SIG-M5 treated with dmso at 0.1 percent for 504 hours (cell line): ENCODE measurements at regions not wholly inside any gene's neighbourhood (a gene's known extent, or its start where the extent isn't known, plus 50 kb on each side); places are given as distances from the start of the nearest gene placed in this dataset.

ENCODE experiments used
- DNase-seq: peaks from one replicate; lab custom pipeline; 2025; ENCODE audit not compliant: unreplicated experiment; lab: John Stamatoyannopoulos, UW

DNA sequence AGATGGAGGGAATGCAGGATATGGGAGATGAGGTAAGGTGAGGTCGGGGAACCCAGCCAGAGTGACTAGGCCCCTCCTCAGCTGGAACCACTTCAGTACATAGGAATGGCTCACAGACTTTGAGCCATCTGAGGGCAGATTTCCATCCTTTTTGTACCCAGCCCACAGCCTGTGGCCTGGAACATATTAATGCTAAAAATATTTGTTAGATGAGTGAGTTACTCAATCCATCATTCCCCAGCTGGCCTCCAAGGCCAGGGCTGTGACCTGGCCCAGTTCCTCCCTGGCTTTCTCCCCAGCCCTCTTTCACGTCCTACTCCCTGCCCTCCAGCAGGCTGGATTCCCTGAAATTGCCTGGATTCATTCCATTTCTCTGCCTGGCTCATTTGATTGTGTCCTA, 57.2 kb upstream of the PRDM11 start:
- no peak for DNase-seq

DNA sequence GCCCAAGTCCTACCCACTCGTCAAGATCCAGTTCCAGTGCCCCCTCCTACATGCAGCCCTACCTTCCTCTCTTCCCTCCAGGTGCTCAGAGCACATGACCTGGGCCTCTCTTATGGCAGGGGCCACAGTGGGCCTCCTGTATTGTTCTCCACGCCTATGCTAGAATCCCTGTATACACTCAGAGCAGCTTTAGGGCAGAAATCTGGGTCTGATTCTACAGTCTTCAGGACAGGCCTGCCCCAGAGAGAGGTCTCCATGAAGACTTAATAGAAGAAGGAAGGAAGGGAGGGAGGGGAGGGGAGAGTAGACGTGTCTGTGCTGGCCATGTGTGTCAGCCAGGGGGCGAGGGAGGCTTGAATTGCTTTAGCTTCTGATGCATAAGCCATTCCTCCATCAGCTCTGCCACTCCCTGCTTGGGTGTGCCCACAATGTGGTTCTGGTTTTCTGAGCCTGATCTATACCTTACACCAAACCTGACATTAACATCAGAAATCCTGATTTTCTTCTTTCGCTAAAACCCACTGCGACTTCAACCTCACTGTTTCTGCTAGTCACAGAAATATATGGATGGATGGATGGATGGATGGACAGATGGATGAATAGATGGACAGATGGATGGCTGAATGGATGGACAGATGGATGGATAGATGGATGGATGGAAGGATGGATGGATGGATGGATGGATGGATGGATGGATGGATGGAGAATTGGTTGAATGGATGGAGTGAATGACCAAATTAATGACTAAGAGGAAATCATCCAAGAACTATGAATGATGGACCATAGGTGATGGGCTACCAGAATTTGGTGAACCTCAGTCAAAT, 56.6 kb upstream of the PRDM11 start:
- DNase-seq, result no peak

DNA sequence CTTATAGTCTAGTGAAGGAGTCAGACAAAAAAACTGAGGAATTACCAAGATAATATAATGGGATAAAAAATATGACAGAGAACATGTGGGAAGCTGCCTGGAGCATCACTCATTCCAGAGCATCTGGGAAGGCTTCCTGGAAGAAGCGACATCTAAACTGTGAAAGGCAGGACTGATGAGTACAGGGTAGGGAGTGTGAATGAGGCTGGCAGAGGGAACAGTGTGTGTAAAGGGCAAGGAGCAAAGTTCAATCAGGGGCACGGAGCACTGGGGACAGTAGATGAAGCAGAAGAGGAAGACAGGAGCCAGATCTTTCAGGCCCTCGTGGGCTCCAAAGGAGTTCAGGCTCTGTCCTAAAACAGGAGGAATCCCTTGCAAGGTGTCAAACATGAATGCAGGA, 55.8 kb upstream of the PRDM11 start:
- DNase-seq, result no peak

DNA sequence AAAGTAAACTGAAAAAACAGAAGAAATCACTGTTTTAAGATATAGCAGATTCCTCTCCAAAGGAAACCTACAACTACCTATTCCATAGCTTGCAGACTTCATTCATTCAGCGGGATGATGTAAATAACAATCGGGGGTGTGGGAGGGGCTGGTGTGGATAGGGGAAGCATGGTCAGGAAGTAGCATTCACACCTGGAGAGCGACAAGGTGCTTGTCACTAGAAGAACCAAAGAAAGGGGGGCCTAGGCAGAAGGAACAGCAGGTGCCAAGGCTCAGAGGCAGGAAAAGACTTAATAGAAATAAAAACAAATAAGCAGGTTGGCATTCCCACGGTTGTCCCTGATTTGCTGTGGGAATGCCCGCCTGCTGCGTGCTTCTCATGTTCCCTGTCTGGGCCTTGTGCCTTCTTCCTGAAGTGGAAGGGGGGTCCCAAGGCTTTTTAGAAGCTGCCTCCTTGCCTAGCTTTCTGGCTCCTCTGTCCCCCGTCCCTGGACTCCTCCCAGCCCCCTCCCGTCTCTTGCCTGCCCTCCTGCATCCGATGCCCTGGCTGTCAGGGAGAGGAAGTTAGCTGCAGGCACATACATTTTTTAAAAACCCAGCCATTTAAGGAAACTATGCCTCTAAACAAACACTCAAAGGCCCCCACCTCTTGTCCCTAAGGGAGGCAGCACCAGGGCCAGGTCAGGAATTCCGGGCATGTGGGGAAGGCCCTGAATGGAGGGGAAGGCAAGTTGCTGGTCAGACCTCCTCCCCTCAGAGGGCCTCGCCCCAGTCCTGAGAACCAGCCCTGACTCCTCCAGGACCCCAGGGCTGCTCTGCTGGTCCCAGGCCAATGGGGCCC, 54.7 kb upstream of the PRDM11 start:
- no peak for DNase-seq

DNA sequence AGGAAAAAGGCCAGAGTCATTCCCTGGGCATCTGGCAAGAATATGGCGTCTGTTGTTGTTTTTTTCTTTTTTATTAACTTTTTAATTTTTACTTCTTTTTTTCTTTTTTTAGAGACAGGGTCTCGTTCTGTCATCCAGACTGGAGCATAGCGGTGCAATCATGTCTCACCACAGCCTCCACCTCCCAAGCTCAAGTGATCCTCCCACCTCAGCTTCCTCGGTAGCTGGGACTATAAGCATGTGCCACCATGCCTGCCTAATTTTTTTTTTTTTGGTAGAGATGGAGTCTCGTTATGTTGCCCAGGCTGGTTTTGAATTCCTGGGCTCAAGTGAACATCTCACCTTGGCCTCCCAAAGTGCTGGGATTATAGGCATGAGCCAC, 54.0 kb upstream of the PRDM11 start:
- DNase-seq, result no peak

DNA sequence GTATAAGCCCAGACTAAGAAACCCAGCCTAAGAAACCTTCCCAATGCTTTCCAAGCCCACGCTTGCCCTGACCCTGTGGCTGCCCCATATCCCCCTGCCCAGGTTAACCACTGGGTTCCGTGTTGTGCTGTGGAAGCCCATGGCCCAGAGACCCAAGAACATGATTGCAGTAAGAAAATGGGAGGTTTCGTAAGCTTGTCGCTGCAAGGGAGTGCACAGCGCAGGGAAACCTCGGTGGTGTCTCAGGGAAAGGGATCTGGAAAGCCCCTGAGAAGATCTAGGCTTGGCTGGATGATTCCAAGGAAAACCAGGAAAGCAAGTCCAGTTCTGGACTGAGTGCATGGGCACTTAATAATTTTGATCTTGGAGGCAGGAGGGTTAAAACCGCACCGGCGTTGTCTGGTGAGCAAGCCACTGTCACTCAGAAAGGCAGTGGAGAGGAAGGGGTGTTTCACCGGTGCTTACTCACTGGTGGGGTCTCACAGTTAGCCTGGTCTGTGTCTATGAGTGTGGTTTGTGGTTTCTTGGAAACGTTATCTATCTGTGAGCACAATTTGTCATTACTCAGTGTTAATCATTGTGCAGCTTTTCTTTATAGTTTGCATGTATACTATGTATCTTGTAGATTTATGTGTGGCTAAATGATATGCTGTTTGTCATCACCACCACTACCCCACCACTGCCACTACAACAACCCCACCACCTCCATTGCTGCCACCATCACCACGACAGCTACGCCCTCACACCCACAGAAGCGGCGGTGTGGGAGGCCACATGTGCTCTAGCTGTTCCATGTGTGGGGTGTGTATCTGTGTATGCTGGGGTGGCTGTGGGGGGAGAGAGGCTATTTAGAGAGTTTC, 53.3 kb upstream of the PRDM11 start:
- DNase-seq, result no peak

DNA sequence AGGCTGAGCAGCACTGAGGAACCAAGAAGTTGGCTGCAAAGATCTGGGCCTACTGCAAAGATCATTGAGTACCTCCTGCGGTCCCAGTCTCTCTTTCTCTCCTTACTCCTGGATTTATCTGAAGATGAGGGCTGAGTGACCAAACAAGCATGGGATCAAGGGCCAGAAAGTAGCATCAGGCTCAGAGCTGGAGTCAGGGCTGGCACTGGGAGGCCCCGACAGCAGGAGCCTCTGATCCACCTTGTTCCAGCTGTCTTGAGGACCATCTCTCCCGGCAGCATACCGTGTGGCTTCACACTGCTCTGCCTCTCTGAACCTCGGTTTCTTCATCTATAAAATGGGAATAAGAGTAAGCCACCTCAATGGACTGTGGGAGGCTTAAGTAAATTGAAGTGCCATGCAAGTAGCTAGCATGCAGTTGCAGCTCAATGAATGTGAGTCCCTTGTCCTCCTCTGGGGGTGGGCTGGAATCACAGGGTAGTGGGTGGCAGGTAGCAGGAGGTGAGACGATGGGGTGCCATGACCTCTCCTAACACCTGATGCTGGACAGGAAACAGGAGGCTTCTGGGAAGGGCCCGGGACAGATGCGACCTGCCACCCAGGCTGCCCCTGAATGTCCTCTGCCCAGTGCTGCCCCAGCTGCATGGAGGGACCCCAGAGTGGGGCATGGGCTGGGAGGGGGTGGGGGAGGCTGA, 52.5 kb upstream of the PRDM11 start:
- DNase-seq, result no peak

DNA sequence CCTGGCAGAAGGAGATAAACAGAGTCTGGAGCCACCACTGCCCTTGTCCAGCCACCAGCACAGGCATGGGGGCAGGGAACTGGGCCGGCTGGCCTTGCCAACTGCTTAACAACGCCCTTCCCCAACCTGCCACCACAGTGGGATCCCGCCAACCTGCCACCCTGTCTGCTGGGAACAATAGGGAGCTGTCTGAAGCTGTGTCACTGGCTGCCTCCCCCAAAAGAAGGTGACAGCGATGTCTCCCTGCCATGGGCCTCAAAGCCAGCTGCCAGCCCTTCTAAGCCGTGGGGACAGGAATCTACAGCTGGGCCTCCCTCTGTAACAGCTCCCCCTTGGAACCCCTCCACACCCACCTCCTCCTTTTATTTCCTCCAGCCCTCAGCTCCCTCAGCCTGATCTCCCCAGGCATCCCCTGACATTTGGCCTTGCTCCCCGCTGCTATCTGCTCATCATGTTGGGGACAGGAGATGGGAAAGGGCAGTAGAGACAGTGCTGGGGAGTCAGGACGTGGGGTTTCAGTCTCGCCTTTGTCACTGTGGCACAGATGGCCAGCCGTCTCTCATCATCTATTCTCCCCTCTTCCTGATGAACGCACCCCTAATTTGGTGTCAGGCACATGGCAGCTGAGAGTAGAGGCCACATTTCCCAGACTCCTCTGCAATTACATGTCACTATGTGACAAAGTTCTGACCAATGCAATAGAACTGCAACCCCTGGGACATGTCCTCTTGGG, 51.3 kb upstream of the PRDM11 start:
- no peak for DNase-seq

DNA sequence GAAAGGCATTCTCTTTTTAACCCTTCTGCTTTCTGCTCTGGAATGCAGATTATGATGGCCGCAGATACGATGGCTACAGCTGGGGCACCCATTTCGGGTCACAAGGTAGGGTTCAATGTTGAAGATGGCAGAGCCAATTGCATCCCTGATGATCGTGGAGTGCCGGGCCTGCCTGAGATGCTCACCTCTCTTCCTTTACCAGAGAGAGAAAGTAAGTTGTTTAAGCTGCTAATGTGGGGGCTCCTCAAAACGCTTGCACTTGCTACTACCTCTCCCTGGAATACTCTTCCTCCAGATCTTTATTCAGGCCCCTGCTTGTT, 50.8 kb upstream of the PRDM11 start:
- no peak for DNase-seq

DNA sequence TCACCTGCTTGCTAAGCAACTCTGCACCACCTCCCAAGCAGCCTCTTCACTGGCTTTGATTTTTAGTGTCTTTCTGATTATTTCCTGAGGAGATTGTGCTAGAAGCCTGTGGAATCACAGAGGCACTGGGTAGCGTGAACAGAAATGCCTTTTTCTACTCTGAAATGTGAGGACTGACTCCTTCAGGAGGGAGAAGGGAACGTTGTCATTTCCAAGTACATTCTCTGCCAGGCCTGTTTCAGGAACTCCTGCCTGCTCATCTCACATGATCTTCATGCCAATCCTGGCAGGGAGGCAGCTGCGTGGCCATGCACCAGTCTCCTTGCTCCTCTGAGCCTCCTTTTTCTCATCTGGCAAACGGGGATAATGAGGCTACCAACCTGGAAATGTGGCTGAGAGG, 49.8 kb upstream of the PRDM11 start:
- DNase-seq, result no peak
